Kidney epithelial cell (primary cell): ENCODE measurements at regions not wholly inside any gene's neighbourhood (a gene's known extent, or its start where the extent isn't known, plus 50 kb on each side); places are given as distances from the start of the nearest gene placed in this dataset.

ENCODE experiments used
- DNase-seq: peaks from one replicate; pipeline ENCODE4 v3.0.0-alpha.2; 2010; ENCODE audit warnings: low read depth
- H3K27me3 ChIP-seq: 2 replicates; pipeline ENCODE4 v1.6.0; 2011; ENCODE audit warnings: low read length; ENCODE audit not compliant: control insufficient read depth, insufficient read depth
- H3K36me3 ChIP-seq: 2 replicates; pipeline ENCODE4 v1.5.1; 2011; ENCODE audit warnings: low read length; ENCODE audit not compliant: control insufficient read depth, insufficient read depth
- H3K4me3 ChIP-seq: 2 replicates; pipeline ENCODE4 v1.5.1; 2011; ENCODE audit warnings: low read depth, mild to moderate bottlenecking, control low read depth, low read length
- TF ChIP-seq, protein P1 (sequence below): IDR thresholded peaks from 2 replicates; pipeline ENCODE4 v1.5.1; 2011; ENCODE audit warnings: mild to moderate bottlenecking, moderate library complexity, low read length, control low read depth, inconsistent platforms; ENCODE audit not compliant: insufficient read depth, poor library complexity, severe bottlenecking

GRCh38 chr12:59085690-59086089 is 165.4 kb upstream of the LRIG3 start:
- Histone ChIP-seq H3K4me3 (no peak overlapping the region), H3K36me3 (no peaks in the 10 kb centered on the region), H3K27me3 (no peaks in the 10 kb centered on the region)
- no peak for DNase-seq
- TF ChIP-seq, protein P1, sequence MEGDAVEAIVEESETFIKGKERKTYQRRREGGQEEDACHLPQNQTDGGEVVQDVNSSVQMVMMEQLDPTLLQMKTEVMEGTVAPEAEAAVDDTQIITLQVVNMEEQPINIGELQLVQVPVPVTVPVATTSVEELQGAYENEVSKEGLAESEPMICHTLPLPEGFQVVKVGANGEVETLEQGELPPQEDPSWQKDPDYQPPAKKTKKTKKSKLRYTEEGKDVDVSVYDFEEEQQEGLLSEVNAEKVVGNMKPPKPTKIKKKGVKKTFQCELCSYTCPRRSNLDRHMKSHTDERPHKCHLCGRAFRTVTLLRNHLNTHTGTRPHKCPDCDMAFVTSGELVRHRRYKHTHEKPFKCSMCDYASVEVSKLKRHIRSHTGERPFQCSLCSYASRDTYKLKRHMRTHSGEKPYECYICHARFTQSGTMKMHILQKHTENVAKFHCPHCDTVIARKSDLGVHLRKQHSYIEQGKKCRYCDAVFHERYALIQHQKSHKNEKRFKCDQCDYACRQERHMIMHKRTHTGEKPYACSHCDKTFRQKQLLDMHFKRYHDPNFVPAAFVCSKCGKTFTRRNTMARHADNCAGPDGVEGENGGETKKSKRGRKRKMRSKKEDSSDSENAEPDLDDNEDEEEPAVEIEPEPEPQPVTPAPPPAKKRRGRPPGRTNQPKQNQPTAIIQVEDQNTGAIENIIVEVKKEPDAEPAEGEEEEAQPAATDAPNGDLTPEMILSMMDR = no peak

GRCh38 chr12:59084511-59085375 is 164.4 kb upstream of the LRIG3 start:
- TF ChIP-seq, protein P1 = no peak

GRCh38 chr12:59082952-59083351 is 162.6 kb upstream of the LRIG3 start:
- Histone ChIP-seq H3K27me3 (no peaks in the 10 kb centered on the region), H3K36me3 (no peaks in the 10 kb centered on the region), H3K4me3 (no peak overlapping the region)
- TF ChIP-seq, protein P1 = no peak
- no peak for DNase-seq

More at GRCh38 chr12:59084511-59085375, 164.4 kb upstream of the LRIG3 start:
- no peaks in the 10 kb centered on the region for H3K27me3 ChIP-seq
- H3K36me3 ChIP-seq = no peaks in the 10 kb centered on the region
- DNase-seq = no peak
- H3K4me3 ChIP-seq = no peak overlapping the region

DNA sequence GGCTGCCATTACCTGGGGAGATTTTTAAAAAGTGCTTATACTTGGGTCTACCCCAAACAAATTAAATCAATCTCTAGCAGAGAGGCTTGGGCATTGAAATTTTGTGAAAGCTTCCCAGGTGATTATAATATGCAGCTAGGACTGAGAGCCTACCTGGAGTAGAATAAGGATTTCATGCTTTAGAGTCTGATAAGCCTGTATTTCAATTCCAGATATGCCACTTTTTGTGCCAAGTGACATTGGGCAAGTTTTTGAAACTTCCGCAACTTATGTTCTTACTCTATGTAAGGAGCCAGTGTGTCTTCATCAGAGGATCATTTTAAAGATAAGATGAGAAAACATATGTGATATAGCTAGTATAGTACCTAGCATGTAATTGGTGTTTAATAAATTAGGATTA is 159.8 kb upstream of the LRIG3 start:
- TF ChIP-seq, protein P1 = no peak
- no peak overlapping the region for H3K4me3 ChIP-seq
- no peak for DNase-seq

GRCh38 chr12:59079472-59079871 is 159.2 kb upstream of the LRIG3 start:
- H3K4me3 ChIP-seq = no peak overlapping the region
- no peaks in the 10 kb centered on the region for H3K36me3 ChIP-seq
- DNase-seq = no peak
- no peaks in the 10 kb centered on the region for H3K27me3 ChIP-seq
- TF ChIP-seq, protein P1 = no peak

More for the DNA sequence above, 159.8 kb upstream of the LRIG3 start:
- no peaks in the 10 kb centered on the region for H3K36me3 ChIP-seq
- no peaks in the 10 kb centered on the region for H3K27me3 ChIP-seq
